ENCODE measurements at regions not wholly inside any gene's neighbourhood (a gene's known extent, or its start where the extent isn't known, plus 50 kb on each side); places are given as distances from the start of the nearest gene placed in this dataset.
"Not testable (repeated sequence)": the region's sequence is repeated elsewhere in the genome, so short reads cannot be mapped to it uniquely, and the experiment has no call there.

DNA sequence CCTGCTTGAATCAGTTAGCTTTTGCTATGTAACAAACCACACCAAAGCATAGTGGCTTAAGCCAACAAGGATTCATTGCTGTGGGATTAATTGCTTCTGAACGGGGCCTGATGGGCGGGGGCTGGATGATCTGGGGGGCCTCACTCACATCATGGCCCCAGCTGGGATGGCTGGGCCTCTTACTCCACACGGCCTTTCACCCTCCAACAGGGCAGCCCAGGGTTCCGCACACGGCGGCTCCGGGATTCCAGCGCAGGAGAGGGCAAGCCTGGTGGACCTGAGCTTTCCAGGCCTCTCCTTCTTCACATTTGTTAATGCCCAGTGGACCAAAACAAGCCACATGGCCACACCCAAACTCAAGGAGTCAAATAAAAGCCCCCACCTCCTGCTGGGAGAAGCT, 86.3 kb upstream of the PHLPP1 start:
- DNase-seq: no peak

DNA sequence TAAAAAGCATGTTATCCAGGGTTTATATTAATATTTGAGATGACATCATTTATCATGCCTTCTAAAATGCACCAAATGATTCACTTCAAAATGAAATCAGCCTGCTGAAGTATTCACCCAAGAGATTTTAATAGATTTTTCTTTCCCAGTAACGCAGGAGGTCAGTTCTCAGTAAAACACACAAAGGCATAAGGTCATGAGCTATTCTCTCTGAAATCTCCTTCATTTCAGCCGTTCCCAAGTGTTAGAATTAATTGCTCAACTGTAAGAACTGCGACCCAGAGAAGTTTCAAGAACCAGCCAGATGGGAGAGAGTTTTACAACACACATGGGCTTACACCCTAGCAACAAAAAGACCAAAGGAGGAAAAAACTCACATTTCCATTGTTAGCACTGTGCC, 84.2 kb upstream of the PHLPP1 start:
- no peak for DNase-seq

DNA sequence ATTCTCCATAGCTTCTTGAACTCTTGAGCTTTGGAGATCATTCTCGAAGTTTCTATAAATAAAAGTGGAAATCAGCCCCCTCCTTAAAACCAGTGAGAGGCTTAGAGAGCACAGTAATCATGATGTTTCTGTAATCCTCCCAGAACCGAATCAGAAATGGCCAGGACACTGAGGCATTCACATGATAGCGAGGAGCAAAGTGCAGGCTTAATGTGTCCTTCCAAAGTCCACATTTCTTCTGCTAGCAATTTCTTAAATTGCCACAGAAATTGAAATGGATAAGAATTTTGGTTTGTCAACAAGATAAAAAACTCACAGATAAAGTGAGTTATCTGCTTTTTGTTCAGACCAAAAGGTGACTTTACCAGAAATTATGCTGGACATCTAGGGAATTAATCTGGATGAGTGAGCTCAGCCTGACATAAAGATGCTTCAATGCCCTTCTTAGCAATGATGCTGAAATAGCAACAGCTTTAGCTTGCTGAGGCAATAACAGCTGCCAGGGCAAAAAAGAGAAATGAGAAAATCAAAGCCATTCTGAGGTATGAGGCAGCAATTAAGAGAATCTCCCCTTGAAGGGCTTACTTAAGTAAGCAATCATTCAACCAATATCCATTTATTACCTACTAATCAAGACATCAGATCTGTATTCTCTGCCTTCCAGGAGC, 82.4 kb upstream of the PHLPP1 start:
- no peak for DNase-seq

DNA sequence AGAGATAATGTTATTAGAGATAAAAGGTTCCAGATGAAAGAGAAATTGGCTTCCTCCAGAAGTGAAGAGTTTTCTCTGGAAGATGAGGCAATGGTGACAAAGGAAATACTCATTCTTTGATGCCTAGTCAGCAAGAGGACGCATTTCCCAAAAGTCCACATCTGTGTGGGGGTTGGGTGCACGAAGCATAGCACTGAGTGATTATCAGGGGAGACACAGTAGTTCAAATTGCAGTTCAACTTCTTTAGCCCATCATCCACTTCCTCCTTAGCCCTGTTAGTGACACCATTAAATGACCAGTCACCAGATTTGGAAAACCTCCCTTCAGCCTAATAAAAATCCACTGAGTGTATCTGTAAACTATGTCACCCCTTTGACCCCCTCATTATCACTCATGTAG, 80.9 kb upstream of the PHLPP1 start:
- no peak for DNase-seq

DNA sequence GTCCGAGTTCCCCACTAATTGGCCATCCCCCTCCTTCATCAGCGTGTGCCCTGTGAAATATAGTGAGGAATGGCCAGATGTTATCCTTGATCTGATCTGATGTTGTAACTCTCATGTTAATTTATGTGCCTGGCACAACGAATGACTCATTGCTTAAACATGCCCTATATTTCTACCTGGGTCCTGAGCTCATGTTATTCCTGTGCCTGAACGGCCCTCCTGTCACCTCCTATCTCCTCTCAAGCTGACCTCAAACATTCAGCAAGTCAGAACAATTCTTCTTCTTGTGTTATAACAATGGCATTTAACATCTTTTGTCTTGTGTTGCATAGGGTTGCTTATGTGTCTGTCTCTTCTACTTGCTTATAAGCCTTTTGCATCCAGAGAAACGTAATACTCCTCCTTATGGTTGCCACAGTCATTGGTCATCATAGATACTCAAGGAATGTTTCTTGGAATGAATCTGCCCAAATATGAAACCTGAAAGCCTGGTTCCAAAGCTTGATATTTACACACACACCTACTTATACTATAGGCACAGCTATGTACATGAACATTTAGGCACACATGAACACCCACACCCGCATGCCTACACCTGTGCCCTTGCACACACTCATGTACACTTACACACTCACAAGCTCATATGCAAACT, 80.2 kb upstream of the PHLPP1 start:
- no peak for DNase-seq

DNA sequence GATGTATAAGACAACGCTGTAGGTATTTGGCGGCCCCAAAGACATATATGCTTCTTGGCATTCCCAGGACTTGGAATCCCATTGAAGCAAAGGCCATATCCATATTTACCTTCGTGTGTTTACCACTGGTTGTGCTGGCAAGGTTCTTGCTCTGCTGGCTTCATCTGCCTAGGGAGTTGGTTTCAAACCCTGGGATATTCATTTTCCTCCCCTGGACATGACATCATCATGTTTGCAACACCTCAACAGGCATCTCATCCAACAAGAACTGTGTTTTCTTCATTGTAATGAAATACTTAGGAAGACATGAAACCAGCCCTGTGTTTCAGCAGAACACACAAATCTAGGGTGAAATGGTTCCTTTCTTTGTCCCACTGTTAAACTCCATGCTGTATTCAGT, 77.9 kb upstream of the PHLPP1 start:
- DNase-seq: no peak

DNA sequence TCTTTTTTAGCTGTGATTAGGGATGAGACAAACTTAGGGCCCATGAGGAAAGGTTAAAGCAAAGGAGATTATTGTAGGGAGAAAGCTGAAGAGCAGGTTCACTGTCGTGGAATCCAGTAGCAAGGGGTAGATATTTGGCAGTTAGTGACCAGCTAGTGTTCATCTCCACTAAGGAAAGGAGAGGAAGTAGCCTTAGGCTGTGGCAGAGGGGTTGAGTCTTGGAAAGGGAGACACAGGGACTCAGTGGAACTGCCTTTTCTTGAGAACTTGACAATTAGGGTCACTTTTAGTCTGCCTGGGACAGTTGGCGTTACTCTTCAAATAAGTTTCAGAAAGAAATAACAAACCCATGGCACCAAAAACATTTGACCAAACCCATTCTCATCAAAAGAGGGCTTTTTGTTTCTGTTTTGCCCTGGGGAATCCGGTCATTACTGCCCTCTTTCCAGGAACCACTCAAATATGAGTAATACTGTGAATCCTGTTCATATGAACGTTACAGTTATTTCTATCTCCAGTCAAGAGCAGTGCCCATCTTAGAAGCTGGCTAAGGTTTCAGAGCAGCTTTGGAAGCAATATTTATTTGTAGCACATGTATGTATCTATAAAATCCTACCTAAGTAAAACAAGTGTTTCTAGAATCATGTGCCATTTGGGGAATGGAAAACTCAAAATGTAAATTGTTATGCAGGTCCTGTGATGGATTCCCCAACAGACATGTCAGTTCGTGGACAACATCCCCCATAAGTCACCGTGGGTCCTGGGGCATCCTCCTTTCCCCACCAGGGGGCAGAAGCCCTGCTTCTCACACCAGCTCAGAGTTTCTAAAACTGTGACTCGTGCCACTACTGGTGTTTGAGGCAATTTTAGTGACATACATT, 77.3 kb upstream of the PHLPP1 start:
- DNase-seq: peak; percentile 63 to 73

DNA sequence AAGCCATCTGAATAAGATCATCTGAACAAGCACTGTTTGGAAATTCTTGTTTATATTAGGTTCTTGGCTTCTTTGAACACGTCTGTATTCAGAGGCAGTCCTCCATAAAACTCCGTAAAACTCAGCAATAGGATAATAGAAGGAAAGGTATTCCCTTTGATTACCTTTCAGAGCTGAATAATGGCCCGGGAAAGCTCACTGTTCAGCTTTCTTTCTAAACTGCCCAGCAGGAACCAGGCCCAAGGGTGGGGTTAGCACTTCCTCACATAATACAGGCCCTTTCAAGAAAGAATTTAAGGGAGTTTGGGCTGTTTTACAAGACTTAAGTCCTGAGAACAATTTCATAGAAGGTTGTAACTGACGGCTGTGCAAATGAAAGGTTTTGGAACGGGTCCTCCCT, 72.2 kb upstream of the PHLPP1 start:
- no peak for DNase-seq

DNA sequence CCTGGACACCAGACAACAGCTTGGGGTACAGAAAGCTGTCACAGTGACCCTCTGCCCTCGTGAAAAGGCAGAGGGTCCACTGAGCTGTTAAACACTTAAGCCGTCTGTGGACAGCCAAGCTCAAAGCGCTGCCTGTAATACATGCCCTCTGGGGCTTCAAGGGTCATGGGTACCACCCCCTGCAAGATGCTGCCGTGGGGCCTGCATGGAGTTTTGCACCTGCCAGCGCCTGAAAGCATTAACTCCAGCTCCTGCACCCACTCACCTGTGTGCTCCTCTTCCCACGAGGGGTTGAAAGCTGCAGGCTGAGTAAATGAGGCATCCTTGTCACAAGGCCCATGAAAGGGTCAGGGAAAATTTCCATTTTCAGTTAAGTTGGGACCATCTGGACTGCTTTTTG, 70.6 kb upstream of the PHLPP1 start:
- DNase-seq: no peak

DNA sequence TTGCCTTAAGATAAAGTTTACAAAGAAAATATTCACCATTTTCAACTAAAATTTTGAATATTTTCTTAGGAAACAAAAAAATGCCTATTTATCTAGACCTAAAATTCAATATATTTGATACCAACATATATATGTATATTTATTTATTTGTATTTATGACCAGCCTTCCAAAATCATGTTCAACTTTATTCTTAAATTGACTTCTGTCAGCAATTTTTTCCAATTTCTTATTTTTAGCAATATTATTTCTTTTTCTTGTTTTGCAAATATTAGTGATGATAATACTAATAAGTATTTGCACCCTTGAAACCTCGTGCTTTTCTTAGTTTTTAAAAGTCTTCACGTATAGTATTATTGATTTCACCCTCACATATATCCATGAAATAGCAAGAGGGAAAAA, 68.2 kb upstream of the PHLPP1 start:
- no peak for DNase-seq

DNA sequence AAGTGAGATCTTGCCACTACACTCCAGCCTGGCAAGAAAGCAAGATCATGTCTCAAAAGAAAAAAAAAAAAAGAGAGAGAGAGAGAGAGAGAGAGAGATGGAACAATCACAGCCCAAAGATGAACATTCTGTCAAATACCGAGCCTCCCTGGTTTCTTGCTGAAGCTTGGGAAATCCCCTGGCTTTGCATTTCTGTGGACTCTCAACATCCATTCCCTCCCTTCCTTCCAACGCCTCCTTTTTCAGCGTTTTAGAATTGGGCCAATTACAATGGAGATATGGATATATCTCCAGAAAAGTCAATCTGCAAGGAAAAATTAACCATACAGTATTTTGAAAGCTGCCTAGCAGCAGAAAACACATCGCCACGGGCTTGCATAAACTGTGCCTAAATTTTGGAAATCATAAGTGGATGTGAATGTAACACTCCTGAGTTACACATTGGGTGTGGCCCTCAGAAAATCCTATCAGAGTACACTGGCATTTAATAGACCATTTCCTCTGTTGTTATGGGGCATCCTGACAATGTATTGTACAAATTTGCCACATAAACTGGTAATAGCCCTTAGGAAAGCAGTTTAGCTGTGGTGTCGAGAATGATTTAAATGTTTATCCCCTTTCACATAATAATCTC, 67.2 kb upstream of the PHLPP1 start:
- no peak for DNase-seq

DNA sequence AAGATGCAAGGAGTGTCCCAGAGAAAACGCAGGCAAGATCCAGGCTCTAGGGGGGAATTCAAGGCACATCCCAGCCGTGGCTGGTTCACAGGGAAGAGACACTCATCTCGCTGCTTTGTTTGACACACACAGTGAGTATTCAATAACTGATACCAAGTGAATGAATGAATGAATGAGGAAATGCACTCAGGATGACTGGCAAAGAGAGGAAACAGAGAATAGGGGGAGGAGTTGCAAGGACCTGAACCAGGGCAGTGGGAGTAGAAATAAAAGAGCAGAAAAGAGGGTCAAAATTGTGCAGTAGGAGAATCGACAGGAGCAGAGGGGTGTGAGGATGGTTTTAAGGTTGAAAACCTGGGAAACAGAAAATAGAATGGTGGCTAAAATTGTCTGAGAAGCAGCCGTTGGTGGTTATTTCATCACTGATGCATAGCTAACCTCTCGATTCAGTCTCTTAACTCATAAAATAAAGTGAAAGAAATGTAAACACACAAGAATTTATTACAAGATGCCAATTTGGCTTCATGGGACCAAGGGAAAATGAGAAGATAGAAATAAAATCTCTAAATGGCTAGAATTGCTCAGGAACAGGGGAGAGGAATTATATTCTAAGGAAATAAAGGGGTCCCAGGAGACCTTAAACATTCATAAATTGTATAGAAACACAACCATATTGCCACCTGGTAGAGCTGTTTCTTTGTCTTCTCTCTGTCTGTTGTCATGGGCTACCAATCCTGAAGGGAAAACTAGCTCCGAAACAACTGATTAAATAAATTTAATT, 63.9 kb upstream of the PHLPP1 start:
- no peak for DNase-seq

DNA sequence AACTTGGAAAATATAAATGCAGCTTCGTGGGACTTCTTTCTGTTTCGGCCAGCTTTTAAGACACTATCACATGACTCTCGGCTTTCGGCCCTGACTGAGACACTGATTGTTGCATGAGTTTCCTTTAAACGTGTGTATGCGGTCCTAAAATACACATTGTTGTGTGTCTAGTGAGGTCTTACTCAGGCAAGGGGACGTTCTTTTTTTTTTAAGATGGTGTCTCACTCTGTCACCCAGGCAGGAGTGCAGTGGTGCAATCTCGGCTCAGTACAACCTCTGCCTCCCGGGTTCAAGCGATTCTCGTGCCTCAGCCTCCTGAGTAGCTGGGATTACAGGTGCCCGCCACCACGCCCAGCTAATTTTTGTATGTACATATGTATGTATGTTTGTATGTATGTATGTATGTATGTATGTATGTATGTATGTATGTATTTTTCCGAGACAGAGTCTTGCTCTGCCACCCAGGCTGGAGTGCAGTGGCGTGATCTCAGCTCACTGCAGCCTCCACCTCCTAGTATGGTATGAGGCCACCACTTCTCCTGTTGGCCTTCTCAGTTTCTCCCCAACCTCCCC, 63.2 kb upstream of the PHLPP1 start:
- DNase-seq: not testable (repeated sequence)

DNA sequence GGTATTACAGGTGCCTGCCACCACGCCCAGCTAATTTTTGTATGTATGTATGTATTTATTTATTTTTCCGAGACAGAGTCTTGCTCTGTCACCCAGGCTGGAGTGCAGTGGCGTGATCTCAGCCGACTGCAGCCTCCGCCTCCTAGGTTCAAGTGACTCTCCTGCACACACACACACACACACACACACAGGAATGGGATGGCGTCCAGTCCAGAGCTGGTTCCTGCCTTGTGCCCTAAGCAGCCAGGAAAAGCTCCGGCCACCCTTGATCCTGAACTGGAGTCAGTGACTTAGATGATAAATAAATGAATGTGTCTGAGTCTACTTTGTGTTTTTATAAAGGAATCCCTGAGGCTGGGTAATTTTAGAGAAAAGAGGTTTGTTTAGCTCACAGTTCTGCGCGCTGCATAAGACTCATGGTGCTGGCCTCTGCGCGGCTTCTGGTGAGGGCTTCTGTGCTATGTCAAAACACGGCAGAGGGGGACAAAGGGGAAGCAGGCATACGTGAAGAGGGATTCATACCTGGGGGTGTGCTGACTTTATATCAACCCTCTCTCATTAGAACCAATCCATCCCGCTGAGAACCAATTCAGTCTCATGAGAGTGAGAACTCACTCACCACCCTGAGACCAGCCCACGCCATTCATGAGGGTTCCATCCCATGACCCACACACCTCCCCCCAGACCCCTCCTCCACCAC, 59.7 kb upstream of the PHLPP1 start:
- no peak for DNase-seq

DNA sequence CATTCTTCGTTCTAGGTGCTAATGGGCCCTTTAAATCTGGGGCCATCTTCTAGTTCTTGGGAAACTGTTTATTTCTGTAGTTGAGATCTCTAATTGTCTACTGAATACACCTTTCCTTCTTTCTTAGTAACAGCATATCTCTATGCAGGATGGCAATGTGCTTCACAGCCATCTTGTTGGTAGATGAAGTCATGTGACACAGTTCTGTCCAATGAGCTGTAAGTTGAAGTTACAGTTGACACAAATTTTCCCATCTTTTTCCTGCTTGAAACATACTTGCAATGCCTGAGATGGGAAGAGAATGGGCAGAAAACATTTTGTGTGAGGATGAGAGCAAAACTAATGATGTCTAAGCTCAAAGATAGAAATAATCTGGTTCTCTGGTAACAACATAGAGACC, 57.3 kb upstream of the PHLPP1 start:
- DNase-seq: no peak

DNA sequence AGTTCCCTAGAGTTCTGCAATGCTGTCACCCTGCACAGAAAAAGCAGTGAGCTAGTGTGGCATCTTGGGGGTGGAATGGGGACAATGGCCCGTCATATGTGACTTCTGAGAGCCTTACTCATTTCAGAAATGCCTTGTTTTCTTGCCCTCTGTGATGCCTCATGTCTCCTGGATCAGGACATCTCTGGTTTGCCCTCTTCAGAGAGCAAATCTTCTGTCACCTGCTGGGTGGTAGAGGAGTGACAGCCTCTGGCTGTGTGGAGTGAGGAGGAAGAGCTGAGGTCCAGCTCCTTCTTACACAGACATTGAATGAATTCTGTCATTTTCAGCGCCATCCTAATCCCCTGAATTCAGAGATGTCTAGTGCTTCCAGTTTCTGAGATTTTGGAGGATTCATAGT, 55.6 kb upstream of the PHLPP1 start:
- DNase-seq: no peak

DNA sequence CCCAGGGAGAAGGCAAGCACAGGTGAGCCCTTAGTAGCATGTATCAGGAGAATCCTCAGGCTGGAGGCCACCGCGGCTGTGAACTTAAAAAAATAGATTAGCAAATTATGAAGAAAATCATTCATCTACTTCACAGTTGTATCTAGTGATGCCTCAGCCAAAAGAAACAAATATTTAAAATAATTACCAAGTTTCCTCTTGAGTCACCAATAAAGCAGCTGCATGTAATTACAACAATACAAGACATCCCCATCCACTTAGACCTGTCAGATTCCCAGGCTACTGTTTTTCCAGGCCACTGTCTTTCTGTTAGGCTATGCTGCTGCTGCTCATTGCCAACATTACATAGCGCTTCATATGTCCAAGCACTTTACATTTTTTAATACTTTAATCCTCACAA, 54.6 kb upstream of the PHLPP1 start:
- DNase-seq: no peak

DNA sequence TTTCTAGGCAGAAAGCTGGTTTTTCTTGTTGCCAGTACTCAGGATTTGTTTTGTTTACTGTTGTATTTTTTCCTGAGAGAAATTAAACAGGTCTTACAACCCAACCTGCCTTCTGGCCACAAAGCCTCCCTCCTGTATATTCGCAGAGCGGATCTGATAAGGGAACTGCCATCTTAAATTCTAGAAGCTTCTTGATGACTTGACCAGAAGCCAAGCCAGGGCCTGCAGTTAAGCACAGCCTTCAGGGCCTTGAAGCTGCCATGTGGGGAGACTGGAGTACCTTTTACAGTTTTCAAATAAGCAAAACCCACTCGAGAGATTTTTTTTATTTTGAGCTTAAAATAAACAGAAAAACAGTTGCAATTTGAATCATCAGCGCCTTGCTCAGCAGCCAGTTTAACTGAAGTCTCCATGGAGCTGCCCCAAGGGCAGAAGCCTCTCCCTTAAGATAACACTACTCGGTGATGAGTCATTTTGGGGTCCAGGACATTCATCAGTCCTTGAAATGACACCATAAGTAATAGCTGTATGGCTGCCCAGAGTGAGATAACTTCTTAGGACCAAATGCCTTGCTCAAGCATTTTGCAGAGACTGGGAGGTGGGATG, 51.5 kb upstream of the PHLPP1 start:
- no peak for DNase-seq

DNA sequence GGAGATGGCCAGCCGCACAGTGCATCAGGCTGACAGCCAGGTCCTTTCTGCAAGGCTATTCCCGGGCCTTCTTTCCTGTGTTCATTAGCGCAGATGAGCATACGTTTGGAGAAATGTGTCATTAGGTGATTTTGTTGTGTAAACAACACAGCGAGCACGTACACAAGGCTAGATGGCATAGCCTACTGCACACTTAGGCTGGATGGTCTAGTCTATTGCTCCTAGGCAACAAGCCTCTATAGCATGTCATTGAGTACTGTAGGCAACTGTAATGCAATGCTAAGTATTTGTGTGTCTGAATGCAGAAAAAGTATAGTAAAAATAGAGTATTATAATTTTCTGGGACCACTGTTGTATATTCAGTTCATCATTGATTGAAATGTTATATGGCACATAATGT, 50.9 kb upstream of the PHLPP1 start:
- no peak for DNase-seq

DNA sequence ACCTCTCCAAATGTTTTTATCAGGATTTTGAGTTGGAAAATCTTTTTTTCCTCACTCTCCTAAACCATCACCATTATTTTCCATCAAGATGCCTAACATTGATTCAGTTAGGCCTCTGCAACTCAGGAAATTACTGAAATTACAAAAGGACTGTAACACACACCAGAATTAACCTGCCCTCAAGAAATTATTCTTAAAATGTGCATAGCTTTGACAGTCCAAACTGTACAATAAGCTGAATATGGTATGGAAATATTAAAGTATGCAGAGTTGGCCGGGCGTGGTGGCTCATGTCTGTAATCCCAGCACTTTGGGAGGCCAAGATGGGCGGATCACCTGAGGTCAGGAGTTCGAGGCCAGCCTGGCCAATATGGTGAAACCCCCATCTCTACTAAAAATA, 50.2 kb upstream of the PHLPP1 start:
- no peak for DNase-seq
